ENCODE measurements at regions not wholly inside any gene's neighbourhood (a gene's known extent, or its start where the extent isn't known, plus 50 kb on each side); places are given as distances from the start of the nearest gene placed in this dataset.

GRCh38 chr2:65491381-65491905 is 59.0 kb upstream of the SPRED2 start:
- Histone ChIP-seq H3K4me3 (ENCODE audit: insufficient read depth, low read depth, low read length) (no peak overlapping the region), H4K8ac (ENCODE audit: low read depth in 2 of 2, low read length in 2 of 2) (no peak overlapping the region), H3K9me1 (ENCODE audit: insufficient read depth, low read length) (no peaks in the 10 kb centered on the region), H4K5ac (ENCODE audit: low read depth, low read length) (no peak overlapping the region), H2AK5ac (ENCODE audit: low read depth, low read length) (no peak overlapping the region), H3K18ac (ENCODE audit: low read depth, low read length) (no peak overlapping the region), H2BK5ac (ENCODE audit: low read depth, low read length, poor library complexity, severe bottlenecking) (no peak overlapping the region), H3K4me2 (ENCODE audit: low read depth, low read length) (no peak overlapping the region), H4K91ac (ENCODE audit: insufficient read depth, low read depth, low read length) (no peak overlapping the region), H2BK15ac (ENCODE audit: low read depth, low read length) (no peak overlapping the region), H3K23ac (ENCODE audit: low read depth, low read length) (no peak overlapping the region), H2BK20ac (ENCODE audit: low read depth, low read length) (no peak overlapping the region), H3K79me1 (ENCODE audit: low read depth in 1 of 2, low read length in 2 of 2) (no peaks in the 10 kb centered on the region), H3K36me3 (ENCODE audit: control insufficient read depth, insufficient read depth, low read length) (no peaks in the 10 kb centered on the region), H3K4ac (ENCODE audit: low read depth, low read length) (no peak overlapping the region), H2AK9ac (replicated peaks; ENCODE audit: low read depth, low read length, poor library complexity) (no peak overlapping the region), H4K20me1 (ENCODE audit: insufficient read depth, low read length) (no peaks in the 10 kb centered on the region), H3K9ac (ENCODE audit: low read depth, low read length) (no peak overlapping the region), H3K14ac (replicated peaks; ENCODE audit: low read depth, low read length) (no peak overlapping the region), H3K4me1 (ENCODE audit: control insufficient read depth, insufficient read depth, low read length) (no peaks in the 10 kb centered on the region), H3K27me3 (ENCODE audit: control insufficient read depth, insufficient read depth, low read length) (peaks cover 4% of the 10 kb centered on the region; the same call in 1 of the 2 replicates), H3K56ac (ENCODE audit: extremely low read depth, insufficient read depth, low read length) (no peak overlapping the region), H3K9me3 (ENCODE audit: control insufficient read depth, insufficient read depth, low read length) (peaks cover 10% of the 10 kb centered on the region), H2AFZ (replicated peaks; ENCODE audit: low read length, poor library complexity) (no peak overlapping the region), H2BK120ac (ENCODE audit: low read depth, low read length) (no peak overlapping the region), H3K27ac (ENCODE audit: insufficient read depth, low read length) (no peak overlapping the region)
- DNase-seq (no peak), ATAC-seq (ENCODE audit: low read depth) (no peak)
- intact Hi-C loops (cut with micrococcal nuclease), result loop anchor here (5.0 kb wide), 1 partner anchor 34 kb away; no protein-coding TSS in a partner anchor
- ChIA-PET CTCF (no interaction called here), POLR2A (ENCODE audit: unreplicated experiment) (no interaction called here)
- in situ Hi-C loops (cut with MboI; ENCODE audit: low sequenced_read_pairs), result no loop called here
- no TSS peak for BruUV-seq (replicated peaks)
- dilution Hi-C loops (cut with HindIII; ENCODE audit: low sequenced_read_pairs, unreplicated experiment), result no loop called here
- no peak for TF ChIP-seq FOS (IDR thresholded peaks at IDR 0.05; ENCODE audit: low read depth, low read length)
- no peak for TF ChIP-seq BHLHE40 (IDR thresholded peaks at IDR 0.05; ENCODE audit: low read depth, low read length)
- no peak for TF ChIP-seq RAD21 (IDR thresholded peaks at IDR 0.05; ENCODE audit: low read length)
- TF ChIP-seq, protein P1, sequence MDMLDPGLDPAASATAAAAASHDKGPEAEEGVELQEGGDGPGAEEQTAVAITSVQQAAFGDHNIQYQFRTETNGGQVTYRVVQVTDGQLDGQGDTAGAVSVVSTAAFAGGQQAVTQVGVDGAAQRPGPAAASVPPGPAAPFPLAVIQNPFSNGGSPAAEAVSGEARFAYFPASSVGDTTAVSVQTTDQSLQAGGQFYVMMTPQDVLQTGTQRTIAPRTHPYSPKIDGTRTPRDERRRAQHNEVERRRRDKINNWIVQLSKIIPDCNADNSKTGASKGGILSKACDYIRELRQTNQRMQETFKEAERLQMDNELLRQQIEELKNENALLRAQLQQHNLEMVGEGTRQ (IDR thresholded peaks at IDR 0.05; ENCODE audit: low read depth, low read length), result no peak
- no peak for TF ChIP-seq MAFK (IDR thresholded peaks at IDR 0.05; ENCODE audit: low read depth, low read length)
- no peak for TF ChIP-seq RCOR1 (IDR thresholded peaks at IDR 0.05; ENCODE audit: insufficient replicate concordance, low read length)
- TF ChIP-seq NFE2L2 (IDR thresholded peaks at IDR 0.05; ENCODE audit: low read depth, low read length), result no peak
- TF ChIP-seq SMC3 (IDR thresholded peaks at IDR 0.05; ENCODE audit: low read depth, low read length), result no peak
- no peak for TF ChIP-seq RFX5 (IDR thresholded peaks at IDR 0.05; ENCODE audit: low read depth, low read length)
- no peak for TF ChIP-seq MXI1 (IDR thresholded peaks at IDR 0.05; ENCODE audit: borderline replicate concordance, low read depth, low read length)
- no peak for TF ChIP-seq ELK1 (IDR thresholded peaks at IDR 0.05; ENCODE audit: borderline replicate concordance, low read depth, low read length)
- TF ChIP-seq, protein P2, sequence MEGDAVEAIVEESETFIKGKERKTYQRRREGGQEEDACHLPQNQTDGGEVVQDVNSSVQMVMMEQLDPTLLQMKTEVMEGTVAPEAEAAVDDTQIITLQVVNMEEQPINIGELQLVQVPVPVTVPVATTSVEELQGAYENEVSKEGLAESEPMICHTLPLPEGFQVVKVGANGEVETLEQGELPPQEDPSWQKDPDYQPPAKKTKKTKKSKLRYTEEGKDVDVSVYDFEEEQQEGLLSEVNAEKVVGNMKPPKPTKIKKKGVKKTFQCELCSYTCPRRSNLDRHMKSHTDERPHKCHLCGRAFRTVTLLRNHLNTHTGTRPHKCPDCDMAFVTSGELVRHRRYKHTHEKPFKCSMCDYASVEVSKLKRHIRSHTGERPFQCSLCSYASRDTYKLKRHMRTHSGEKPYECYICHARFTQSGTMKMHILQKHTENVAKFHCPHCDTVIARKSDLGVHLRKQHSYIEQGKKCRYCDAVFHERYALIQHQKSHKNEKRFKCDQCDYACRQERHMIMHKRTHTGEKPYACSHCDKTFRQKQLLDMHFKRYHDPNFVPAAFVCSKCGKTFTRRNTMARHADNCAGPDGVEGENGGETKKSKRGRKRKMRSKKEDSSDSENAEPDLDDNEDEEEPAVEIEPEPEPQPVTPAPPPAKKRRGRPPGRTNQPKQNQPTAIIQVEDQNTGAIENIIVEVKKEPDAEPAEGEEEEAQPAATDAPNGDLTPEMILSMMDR (conservative IDR thresholded peaks at IDR 0.05; ENCODE audit: low read depth, low read length), result no peak
- no peak for TF ChIP-seq MAZ (IDR thresholded peaks at IDR 0.05; ENCODE audit: borderline replicate concordance, low read depth, low read length)
- no peak for TF ChIP-seq CEBPB (IDR thresholded peaks at IDR 0.05; ENCODE audit: low read depth, low read length)
- WGBS, 2 experiments (ENCODE audit: extremely low coverage in 2 of 2, insufficient read length in 1 of 2), result 88% methylated on average over 4 of the region's 7 CpGs; no CpG with 5 or more reads in 1 of the 2 experiments

Data from IMR-90 (cell line).